VCaP (cell line): ENCODE measurements at regions not wholly inside any gene's neighbourhood (a gene's known extent, or its start where the extent isn't known, plus 50 kb on each side); places are given as distances from the start of the nearest gene placed in this dataset.
A peak's percentile ranks its signal among the peaks of the same experiment; 100 is the strongest.

Experiments used
- H3K27ac ChIP-seq: fragments of 450-650 bp; 2 replicates; pipeline ENCODE4 v1.5.1; 2017
- TF ChIP-seq, protein P1 (sequence below): fragments of 450-650 bp; conservative IDR thresholded peaks from 2 replicates; pipeline ENCODE4 v1.5.1; 2017; ENCODE audit warnings: mild to moderate bottlenecking, moderate library complexity

DNA sequence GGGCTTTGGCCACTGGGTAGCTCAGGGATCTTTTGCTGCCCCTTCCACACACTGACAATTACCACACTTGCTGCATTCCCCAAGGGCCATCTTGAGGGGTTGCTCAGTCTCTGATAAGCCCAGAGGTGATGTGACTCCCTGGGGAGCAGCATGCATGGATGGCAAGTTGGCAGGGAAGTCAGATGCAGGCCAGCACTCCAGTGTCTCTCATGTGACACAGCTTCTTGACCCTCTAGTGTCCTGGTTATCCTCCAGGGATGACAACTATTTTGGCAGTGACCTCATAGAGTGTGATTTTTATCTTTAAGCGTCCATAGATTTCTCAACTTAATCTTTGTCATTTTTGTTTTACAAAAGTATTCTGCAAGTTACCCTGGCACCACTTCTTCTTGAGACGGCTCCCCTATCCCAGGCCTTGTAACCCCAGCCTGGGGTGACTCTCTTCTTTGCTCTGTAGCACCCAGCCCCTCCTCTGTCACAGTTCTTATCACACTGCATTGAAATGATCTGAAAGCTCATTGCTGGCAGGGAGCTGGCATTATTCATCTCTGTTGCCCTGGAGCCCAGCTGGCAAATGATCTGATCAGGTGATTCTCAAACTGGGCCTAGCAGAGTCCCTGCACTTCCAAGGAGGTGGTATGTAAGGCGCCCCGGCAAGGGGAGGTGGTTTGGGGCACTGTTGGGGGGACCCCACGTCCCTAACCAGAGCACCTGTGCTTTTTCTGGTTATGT, 72.6 kb downstream of the TENT5C start:
- TF ChIP-seq, protein P1, sequence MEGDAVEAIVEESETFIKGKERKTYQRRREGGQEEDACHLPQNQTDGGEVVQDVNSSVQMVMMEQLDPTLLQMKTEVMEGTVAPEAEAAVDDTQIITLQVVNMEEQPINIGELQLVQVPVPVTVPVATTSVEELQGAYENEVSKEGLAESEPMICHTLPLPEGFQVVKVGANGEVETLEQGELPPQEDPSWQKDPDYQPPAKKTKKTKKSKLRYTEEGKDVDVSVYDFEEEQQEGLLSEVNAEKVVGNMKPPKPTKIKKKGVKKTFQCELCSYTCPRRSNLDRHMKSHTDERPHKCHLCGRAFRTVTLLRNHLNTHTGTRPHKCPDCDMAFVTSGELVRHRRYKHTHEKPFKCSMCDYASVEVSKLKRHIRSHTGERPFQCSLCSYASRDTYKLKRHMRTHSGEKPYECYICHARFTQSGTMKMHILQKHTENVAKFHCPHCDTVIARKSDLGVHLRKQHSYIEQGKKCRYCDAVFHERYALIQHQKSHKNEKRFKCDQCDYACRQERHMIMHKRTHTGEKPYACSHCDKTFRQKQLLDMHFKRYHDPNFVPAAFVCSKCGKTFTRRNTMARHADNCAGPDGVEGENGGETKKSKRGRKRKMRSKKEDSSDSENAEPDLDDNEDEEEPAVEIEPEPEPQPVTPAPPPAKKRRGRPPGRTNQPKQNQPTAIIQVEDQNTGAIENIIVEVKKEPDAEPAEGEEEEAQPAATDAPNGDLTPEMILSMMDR, result no peak
- peak overlapping the region; percentile 61 for H3K27ac ChIP-seq

DNA sequence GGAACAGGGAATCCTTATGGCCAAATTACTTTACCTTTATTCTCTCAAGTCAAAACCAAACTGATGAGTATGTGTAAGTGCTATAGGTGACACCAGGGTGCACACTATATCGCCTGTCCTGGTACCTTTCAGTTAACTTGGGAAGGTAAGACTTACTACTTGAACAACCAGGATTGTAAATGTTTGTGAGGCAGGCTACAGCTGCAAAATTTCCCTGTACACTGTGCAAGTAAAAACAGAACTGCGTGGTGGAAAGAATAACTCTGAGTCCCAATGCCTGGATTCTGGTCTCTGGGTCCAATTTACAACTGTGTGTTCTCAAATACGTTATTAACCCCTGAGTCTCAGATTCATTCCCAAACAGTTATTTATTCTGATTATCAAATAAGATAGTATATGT, 73.5 kb downstream of the TENT5C start:
- TF ChIP-seq, protein P1, result no peak
- H3K27ac ChIP-seq, result peak overlapping the region; percentile 61

DNA sequence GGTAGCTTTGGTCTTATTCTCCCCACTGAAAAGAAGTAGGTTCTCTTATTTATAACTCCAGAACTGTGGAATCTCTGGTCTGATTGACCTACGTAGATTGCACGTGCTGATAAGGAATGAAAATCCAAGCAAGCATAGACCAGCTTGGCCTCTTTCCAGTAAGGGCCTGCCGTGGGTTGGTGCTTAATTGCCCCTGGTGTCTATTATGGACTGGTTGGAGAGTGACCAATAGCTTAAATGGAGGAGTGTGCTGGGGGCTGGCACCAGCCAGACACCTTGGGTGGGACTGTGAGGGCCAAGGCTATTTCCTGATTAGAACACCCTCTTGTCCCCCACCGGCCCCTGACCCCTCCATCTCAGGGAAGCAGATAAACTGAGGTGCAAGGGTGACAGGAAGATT, 74.0 kb downstream of the TENT5C start:
- TF ChIP-seq, protein P1, result no peak
- peak overlapping the region; percentile 61 for H3K27ac ChIP-seq

DNA sequence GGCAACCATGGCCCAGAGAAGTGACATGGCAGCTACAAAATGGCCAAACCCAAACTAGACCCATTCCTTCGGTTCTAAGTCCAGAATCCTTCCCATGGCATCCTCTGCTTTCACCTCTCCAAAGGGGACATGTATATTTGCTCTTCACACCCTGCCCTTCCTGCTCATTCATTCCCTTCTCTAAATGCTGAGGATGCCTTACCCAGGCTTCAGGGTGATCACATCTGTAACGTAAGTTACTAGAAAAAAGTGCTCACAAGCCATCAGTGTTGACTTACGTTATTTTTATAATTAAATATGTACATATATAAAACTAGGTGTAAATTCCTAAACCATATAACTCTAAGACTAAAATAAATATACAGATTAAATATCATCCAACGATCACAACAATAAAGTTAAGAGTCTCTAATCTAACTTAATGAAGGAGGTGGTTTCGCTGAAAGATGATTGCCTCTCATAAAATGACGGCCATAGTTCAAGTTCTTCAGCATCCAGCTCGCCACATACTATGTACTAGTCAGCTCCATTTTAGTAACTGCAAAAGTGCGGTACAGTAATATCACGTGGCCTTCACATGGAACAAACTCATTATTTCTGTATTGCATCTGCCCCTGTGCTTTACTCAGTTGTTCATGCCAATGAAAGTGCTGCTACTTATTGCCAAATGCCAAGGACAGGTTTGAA, 74.6 kb downstream of the TENT5C start:
- peak overlapping the region; percentile 61 for H3K27ac ChIP-seq
- TF ChIP-seq, protein P1, result no peak

DNA sequence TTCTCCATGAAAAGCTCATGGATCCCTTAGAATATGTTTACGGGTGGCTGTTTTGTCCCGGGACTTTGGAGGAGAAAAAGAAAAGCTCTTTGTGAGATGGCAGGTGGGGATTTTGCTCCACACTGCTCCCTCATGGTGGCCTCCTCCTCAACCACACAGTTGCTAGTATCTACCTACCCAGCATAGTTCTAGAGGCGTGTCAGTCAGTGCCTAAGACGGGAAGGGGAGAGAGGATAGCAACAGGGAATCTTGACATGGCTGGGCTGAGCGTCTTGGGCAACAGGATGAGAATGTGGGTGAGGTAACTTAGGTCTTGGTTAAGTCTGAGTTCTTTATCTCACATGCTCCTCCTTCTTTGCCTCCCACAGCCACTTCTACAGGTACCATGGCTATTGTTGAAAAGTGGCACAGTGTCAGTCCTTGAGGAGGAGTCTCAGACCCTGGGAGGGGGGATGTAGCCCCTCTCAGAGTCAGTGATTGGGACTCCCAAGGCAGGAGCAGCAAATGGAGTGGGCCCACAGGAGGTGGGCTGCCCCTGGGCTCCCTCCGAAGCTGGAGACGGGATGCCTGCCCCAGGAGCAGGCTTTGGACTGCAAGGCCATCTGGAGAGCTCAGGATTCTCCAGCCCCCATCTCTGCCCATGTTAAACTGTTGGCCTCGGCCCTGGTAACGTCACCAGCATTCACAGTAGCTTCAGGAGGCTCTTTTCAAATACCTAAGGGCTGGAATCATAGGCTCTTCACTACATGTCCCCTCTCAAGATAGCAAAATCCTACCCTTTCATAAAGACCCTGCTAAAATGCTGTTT, 75.4 kb downstream of the TENT5C start:
- no peak overlapping the region for H3K27ac ChIP-seq
- TF ChIP-seq, protein P1, result no peak

DNA sequence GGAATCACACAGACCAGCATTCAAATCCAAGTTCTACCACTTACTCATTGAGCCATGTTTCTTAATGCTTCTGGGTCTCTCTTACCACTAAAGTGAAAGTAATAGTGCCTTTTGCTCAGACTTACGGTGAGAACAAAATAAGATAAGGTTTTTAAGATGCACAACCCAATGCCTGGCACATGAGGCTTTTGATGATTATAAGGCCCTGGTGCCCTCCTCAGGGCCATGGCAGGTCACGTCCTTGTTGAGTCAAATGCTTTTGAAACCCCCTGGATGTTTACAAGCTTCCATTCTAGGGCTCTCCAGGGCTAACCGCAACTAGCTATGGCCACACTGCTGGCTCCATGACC, 76.0 kb downstream of the TENT5C start:
- no peak overlapping the region for H3K27ac ChIP-seq
- TF ChIP-seq, protein P1, result no peak

DNA sequence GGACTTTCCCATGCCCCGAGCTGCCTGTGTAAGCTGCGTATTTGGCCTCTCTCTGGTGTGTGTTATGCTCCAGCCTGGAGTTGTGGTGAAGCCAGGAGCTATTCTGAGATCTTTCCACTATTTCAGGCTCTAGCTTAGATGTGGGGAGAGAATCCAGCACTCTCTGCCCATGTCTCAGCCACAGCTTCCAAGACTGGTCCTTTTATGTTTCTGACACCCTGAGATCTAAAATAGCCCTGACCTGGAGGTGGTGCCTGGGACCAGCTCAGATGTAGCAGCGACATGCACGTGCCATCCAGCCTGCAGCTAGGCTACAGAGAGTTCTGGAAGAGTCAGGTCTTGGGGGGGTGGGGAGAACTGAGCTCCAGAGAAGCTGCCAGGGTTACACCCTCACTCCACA, 76.5 kb downstream of the TENT5C start:
- TF ChIP-seq, protein P1, result no peak
- no peak overlapping the region for H3K27ac ChIP-seq
